H1 (cell line): ENCODE measurements at regions not wholly inside any gene's neighbourhood (a gene's known extent, or its start where the extent isn't known, plus 50 kb on each side); places are given as distances from the start of the nearest gene placed in this dataset.

Experiments
- HDAC2 ChIP-seq, 2 experiments: fragments of 300-600 bp in 1 of 2; sonication (generic) in 1 of 2; IDR thresholded peaks; 2 replicates each; pipeline ENCODE4 v1.6.1; 2011 to 2012; ENCODE audit warnings: low read depth in 2 of 2, low read length in 2 of 2, mild to moderate bottlenecking in 2 of 2, moderate library complexity in 2 of 2, borderline replicate concordance in 1 of 2, inconsistent platforms in 1 of 2
- SIRT6 ChIP-seq: IDR thresholded peaks from one replicate; pipeline ENCODE4 v1.7.1; 2012; ENCODE audit warnings: low read length, inconsistent platforms
- TF ChIP-seq, protein P1 (sequence below): fragments of 300-600 bp; sonication (generic); IDR thresholded peaks from 2 replicates; pipeline ENCODE4 v1.7.1; 2012; ENCODE audit warnings: low read length, moderate library complexity, mild to moderate bottlenecking, inconsistent platforms; ENCODE audit not compliant: insufficient replicate concordance

DNA sequence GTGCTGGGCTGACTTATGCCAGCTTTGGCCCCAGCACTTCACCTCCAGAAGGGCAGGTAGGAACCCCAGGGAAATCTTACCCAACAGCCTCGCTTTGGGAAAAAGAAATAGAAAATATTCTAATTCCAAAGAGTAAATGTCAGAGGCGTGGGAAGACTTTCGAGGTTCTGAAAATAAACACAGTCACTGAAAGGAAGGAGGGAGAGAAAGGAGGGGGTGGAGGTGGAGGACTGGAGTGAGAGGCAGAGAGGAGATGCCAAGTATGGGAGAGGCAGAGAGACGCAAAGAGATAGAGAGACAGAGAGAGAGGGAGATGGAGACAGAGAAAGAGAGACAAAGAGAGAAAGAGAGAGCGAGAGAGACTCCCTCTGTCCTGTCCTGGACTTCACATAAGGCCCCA is 395.0 kb downstream of the PTPRU start (continued):
- no peak for TF ChIP-seq HDAC2 (IDR thresholded peaks at IDR 0.05; ENCODE audit: borderline replicate concordance in 1 of 2, low read depth in 2 of 2, low read length in 2 of 2)
- TF ChIP-seq SIRT6, result no peak
- TF ChIP-seq, protein P1, sequence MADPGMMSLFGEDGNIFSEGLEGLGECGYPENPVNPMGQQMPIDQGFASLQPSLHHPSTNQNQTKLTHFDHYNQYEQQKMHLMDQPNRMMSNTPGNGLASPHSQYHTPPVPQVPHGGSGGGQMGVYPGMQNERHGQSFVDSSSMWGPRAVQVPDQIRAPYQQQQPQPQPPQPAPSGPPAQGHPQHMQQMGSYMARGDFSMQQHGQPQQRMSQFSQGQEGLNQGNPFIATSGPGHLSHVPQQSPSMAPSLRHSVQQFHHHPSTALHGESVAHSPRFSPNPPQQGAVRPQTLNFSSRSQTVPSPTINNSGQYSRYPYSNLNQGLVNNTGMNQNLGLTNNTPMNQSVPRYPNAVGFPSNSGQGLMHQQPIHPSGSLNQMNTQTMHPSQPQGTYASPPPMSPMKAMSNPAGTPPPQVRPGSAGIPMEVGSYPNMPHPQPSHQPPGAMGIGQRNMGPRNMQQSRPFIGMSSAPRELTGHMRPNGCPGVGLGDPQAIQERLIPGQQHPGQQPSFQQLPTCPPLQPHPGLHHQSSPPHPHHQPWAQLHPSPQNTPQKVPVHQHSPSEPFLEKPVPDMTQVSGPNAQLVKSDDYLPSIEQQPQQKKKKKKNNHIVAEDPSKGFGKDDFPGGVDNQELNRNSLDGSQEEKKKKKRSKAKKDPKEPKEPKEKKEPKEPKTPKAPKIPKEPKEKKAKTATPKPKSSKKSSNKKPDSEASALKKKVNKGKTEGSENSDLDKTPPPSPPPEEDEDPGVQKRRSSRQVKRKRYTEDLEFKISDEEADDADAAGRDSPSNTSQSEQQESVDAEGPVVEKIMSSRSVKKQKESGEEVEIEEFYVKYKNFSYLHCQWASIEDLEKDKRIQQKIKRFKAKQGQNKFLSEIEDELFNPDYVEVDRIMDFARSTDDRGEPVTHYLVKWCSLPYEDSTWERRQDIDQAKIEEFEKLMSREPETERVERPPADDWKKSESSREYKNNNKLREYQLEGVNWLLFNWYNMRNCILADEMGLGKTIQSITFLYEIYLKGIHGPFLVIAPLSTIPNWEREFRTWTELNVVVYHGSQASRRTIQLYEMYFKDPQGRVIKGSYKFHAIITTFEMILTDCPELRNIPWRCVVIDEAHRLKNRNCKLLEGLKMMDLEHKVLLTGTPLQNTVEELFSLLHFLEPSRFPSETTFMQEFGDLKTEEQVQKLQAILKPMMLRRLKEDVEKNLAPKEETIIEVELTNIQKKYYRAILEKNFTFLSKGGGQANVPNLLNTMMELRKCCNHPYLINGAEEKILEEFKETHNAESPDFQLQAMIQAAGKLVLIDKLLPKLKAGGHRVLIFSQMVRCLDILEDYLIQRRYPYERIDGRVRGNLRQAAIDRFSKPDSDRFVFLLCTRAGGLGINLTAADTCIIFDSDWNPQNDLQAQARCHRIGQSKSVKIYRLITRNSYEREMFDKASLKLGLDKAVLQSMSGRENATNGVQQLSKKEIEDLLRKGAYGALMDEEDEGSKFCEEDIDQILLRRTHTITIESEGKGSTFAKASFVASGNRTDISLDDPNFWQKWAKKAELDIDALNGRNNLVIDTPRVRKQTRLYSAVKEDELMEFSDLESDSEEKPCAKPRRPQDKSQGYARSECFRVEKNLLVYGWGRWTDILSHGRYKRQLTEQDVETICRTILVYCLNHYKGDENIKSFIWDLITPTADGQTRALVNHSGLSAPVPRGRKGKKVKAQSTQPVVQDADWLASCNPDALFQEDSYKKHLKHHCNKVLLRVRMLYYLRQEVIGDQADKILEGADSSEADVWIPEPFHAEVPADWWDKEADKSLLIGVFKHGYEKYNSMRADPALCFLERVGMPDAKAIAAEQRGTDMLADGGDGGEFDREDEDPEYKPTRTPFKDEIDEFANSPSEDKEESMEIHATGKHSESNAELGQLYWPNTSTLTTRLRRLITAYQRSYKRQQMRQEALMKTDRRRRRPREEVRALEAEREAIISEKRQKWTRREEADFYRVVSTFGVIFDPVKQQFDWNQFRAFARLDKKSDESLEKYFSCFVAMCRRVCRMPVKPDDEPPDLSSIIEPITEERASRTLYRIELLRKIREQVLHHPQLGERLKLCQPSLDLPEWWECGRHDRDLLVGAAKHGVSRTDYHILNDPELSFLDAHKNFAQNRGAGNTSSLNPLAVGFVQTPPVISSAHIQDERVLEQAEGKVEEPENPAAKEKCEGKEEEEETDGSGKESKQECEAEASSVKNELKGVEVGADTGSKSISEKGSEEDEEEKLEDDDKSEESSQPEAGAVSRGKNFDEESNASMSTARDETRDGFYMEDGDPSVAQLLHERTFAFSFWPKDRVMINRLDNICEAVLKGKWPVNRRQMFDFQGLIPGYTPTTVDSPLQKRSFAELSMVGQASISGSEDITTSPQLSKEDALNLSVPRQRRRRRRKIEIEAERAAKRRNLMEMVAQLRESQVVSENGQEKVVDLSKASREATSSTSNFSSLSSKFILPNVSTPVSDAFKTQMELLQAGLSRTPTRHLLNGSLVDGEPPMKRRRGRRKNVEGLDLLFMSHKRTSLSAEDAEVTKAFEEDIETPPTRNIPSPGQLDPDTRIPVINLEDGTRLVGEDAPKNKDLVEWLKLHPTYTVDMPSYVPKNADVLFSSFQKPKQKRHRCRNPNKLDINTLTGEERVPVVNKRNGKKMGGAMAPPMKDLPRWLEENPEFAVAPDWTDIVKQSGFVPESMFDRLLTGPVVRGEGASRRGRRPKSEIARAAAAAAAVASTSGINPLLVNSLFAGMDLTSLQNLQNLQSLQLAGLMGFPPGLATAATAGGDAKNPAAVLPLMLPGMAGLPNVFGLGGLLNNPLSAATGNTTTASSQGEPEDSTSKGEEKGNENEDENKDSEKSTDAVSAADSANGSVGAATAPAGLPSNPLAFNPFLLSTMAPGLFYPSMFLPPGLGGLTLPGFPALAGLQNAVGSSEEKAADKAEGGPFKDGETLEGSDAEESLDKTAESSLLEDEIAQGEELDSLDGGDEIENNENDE, result no peak
